ENCODE measurements at regions not wholly inside any gene's neighbourhood (a gene's known extent, or its start where the extent isn't known, plus 50 kb on each side); places are given as distances from the start of the nearest gene placed in this dataset.

DNA sequence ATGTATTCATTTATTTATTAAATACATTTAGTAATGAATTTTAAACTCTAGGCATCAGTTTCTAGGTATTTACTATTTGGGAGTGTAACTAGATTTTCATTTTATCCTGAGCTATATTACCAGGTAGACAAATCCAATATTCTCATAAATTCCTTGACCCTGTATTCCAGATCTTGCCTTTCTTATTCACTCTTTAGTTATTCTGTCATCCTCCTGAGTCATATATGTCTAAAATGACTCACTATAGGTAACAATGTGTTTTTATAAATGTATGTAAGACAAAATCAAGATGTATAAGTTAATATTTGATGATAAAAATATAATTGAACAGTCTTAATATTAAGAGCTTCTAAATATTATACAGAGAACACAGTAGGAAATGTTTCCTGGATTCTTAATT is 642.1 kb upstream of the NRSN1 start:
- POLR2A ChIA-PET: no interaction called here
- CTCF ChIA-PET: no interaction called here
- H3K4me1 Mint-ChIP-seq (ENCODE audit: low read depth): no peaks in the 10 kb centered on the region
- no peaks in the 10 kb centered on the region for H3K9me3 Mint-ChIP-seq (ENCODE audit: insufficient read depth)
- no peaks in the 10 kb centered on the region for H3K27me3 Mint-ChIP-seq (ENCODE audit: low read depth)
- no peak for DNase-seq
- no peaks in the 10 kb centered on the region for H3K36me3 Mint-ChIP-seq (ENCODE audit: low read depth)
- ATAC-seq: no peak
- no peak overlapping the region for H3K27ac Mint-ChIP-seq
- no peak overlapping the region for H3K4me3 Mint-ChIP-seq

DNA sequence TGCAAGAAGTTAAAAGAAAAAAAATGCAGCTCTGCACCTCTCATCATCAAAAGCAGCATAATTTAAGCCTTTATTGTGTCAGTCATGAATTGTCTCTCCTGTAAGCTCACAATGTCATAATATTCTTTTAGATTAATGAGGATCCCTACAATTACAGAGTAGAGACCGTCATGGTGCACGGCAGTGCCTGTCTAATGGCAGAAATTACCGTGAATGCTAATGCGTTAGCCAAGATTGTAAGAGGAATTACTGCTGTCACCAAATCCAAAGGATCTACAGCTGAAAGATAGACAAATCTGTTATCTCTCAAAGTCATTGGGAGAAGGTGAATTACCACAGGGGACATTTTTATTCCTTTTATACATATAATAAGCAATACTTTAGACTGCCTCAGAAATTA is 631.6 kb upstream of the NRSN1 start:
- no peak for ATAC-seq
- H3K4me1 Mint-ChIP-seq (ENCODE audit: low read depth): no peaks in the 10 kb centered on the region
- H3K27ac Mint-ChIP-seq: no peak overlapping the region
- H3K27me3 Mint-ChIP-seq (ENCODE audit: low read depth): no peaks in the 10 kb centered on the region
- POLR2A ChIA-PET: no interaction called here
- CTCF ChIA-PET: no interaction called here
- no peak overlapping the region for H3K4me3 Mint-ChIP-seq
- H3K36me3 Mint-ChIP-seq (ENCODE audit: low read depth): no peaks in the 10 kb centered on the region
- H3K9me3 Mint-ChIP-seq (ENCODE audit: insufficient read depth): peaks cover 4% of the 10 kb centered on the region
- DNase-seq: no peak

DNA sequence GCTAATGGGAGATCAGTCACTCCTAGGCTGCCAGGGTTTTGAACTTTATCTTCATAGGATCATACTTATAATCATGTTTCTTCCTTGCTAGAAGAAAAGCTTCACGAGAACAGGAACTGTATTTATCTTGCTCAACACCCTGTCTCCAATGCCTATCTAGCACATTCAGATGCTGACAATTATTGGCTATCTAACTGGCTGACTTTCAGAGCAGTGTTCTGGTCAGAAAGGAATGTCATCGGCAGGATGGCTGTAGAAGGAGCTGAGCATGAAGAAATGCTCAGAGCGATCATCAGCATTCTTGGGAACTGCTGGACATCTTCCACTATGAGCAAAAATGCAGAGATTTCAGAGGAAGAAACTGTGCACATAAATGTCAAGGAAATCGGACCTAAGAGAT is 628.0 kb upstream of the NRSN1 start:
- no peak overlapping the region for H3K4me3 Mint-ChIP-seq
- ChIA-PET POLR2A (no interaction called here), CTCF (no interaction called here)
- H3K4me1 Mint-ChIP-seq (ENCODE audit: low read depth): no peaks in the 10 kb centered on the region
- H3K36me3 Mint-ChIP-seq (ENCODE audit: low read depth): no peaks in the 10 kb centered on the region
- DNase-seq (no peak), ATAC-seq (no peak)
- peaks cover 7% of the 10 kb centered on the region for H3K9me3 Mint-ChIP-seq (ENCODE audit: insufficient read depth)
- no peaks in the 10 kb centered on the region for H3K27me3 Mint-ChIP-seq (ENCODE audit: low read depth)
- H3K27ac Mint-ChIP-seq: no peak overlapping the region

DNA sequence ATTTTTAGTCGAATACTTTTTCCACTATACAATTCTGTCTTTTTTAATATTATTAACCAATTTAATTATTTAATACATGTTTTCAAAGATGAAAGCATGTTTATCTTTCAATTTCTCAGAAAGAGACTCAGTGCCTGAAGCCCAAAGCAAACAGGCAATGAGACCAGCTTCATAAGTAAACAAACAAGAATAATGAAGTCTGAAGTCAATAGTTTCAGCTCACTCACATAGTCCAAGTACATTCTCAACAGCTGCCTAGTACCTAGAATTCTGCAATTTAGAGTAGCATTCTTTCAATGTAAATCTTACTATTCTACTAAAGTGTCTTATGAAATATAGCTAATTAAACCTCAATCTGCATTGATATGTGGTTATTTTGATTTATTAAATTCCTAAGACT is 626.5 kb upstream of the NRSN1 start:
- Mint-ChIP-seq H3K4me3 (no peak overlapping the region), H3K36me3 (ENCODE audit: low read depth) (no peaks in the 10 kb centered on the region), H3K27ac (no peak overlapping the region), H3K9me3 (ENCODE audit: insufficient read depth) (peaks cover 7% of the 10 kb centered on the region), H3K4me1 (ENCODE audit: low read depth) (no peaks in the 10 kb centered on the region), H3K27me3 (ENCODE audit: low read depth) (no peaks in the 10 kb centered on the region)
- CTCF ChIA-PET: no interaction called here
- POLR2A ChIA-PET: no interaction called here
- ATAC-seq (no peak), DNase-seq (no peak)

DNA sequence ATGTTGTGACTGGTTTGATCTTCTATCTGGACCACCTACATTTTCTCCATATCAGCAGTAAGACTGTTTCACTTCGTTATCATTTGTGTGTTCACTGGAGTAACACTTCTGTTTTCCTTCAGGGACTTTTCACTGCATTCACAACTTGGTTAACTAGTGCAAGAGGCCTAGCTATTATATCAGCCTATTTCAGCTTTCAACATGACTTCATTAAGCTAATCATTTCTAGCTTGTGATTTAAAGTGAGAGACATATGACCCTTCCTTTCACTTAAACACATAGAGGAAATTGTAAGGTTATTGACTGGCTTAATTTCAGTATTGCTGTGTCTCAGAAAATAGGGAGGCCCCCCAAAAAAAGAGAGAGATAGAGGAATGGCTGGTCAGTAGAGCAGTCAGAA is 622.8 kb upstream of the NRSN1 start:
- ChIA-PET POLR2A (no interaction called here), CTCF (no interaction called here)
- H3K4me3 Mint-ChIP-seq: no peak overlapping the region
- H3K27me3 Mint-ChIP-seq (ENCODE audit: low read depth): no peaks in the 10 kb centered on the region
- no peaks in the 10 kb centered on the region for H3K4me1 Mint-ChIP-seq (ENCODE audit: low read depth)
- peaks cover 6% of the 10 kb centered on the region for H3K9me3 Mint-ChIP-seq (ENCODE audit: insufficient read depth)
- H3K27ac Mint-ChIP-seq: no peak overlapping the region
- H3K36me3 Mint-ChIP-seq (ENCODE audit: low read depth): no peaks in the 10 kb centered on the region
- DNase-seq (no peak), ATAC-seq (no peak)

DNA sequence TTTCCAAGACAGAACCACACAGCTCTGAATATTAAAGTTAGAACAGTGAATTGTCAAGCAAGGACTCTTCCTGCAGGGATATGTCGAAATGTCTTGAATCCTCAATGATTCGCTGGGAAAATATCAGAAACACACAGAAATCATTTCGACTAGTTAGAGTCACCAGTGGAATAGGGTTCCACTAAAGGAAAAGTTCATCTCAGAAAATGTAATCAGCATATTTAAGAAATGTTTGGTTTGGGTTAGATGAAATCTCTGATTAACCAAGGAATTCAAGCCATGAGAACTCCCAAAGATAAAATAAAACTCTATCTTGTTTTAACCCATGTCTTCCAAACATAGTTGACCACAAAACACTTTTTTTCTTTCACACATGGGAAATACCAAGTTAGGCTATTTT is 621.0 kb upstream of the NRSN1 start:
- Mint-ChIP-seq H3K9me3 (ENCODE audit: insufficient read depth) (peaks cover 6% of the 10 kb centered on the region), H3K27me3 (ENCODE audit: low read depth) (no peaks in the 10 kb centered on the region), H3K4me3 (no peak overlapping the region), H3K27ac (no peak overlapping the region), H3K36me3 (ENCODE audit: low read depth) (no peaks in the 10 kb centered on the region), H3K4me1 (ENCODE audit: low read depth) (no peaks in the 10 kb centered on the region)
- DNase-seq (no peak), ATAC-seq (no peak)
- POLR2A ChIA-PET: no interaction called here
- CTCF ChIA-PET: no interaction called here

DNA sequence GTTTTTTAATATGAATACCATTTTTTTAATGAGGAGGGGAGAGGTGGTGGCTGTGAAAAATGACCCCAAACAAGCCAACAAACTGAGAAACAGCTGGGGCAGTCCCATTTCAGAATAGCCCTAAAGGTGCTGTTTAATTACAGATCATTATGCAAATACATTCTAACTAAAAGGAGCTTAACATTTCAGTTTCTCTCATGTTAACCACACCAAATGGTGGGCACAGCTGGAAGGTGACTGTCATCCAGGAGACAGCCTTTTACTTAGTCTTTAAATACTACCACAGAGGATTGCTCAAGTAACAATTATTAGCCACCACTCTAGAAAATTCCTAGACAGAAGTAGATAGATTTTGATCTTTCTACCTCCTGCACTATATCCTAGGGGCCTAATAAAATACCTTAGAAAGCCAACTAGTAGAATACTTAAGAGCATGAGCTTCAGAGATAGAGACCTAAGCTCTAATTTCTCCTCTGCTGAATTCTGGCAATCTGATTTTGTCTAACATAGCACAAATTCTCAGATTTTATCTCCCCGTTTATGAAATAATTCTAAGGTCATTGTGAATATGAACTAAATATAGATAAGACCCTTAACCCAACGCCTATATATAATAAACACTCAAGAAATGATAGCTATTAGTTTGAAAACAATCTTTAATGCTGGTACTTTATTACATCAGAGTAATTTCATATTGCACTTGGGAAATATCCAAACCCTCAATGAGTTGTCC is 615.1 kb upstream of the NRSN1 start:
- H3K4me3 Mint-ChIP-seq: no peak overlapping the region

DNA sequence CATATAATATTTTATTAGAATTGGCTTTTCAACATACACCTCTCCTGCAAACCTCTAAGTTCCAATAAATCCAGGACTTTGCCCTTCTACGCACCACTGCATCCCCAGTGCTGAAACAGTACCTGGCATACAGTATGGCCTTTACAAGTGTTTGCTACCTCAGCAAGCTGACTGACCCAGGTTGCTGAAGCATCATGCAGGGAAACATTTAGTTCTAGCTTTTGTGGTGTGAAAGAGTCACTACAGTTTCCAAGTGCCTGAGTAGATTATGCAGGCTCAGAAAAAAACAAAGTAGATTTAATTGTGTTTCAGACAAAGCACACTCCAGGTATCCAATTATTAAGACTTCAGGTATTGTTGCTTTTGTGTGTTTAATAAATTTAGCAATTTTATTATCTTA is 614.2 kb upstream of the NRSN1 start:
- CTCF ChIA-PET: no interaction called here
- no peaks in the 10 kb centered on the region for H3K4me1 Mint-ChIP-seq (ENCODE audit: low read depth)
- POLR2A ChIA-PET: no interaction called here
- no peaks in the 10 kb centered on the region for H3K27me3 Mint-ChIP-seq (ENCODE audit: low read depth)
- ATAC-seq: no peak
- no peak overlapping the region for H3K4me3 Mint-ChIP-seq
- no peaks in the 10 kb centered on the region for H3K9me3 Mint-ChIP-seq (ENCODE audit: insufficient read depth)
- no peak for DNase-seq
- no peak overlapping the region for H3K27ac Mint-ChIP-seq
- no peaks in the 10 kb centered on the region for H3K36me3 Mint-ChIP-seq (ENCODE audit: low read depth)

More for the DNA sequence above, 615.1 kb upstream of the NRSN1 start:
- ATAC-seq (no peak), DNase-seq (no peak)
- no peaks in the 10 kb centered on the region for H3K36me3 Mint-ChIP-seq (ENCODE audit: low read depth)
- no peaks in the 10 kb centered on the region for H3K27me3 Mint-ChIP-seq (ENCODE audit: low read depth)
- H3K27ac Mint-ChIP-seq: no peak overlapping the region
- CTCF ChIA-PET: no interaction called here
- POLR2A ChIA-PET: no interaction called here
- H3K4me1 Mint-ChIP-seq (ENCODE audit: low read depth): no peaks in the 10 kb centered on the region
- H3K9me3 Mint-ChIP-seq (ENCODE audit: insufficient read depth): no peaks in the 10 kb centered on the region

DNA sequence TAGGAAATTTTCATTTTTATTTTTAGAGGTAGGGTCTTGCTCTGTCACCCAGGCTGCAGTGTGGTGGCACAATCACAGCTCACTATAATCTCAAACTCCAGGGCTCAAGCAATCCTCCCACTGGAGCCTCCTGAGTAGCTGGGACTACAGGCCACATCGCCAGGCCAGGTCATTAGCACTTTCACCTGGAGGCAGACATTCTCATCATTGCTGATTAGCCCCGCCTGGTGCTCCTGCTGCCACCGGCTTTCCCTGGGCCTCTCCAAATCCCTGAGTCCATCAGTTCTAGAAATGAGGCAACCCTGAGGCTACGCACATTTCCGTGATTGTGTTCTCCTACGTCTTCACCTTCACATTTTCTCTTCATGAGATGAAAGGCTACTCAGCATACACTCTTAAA is 607.7 kb upstream of the NRSN1 start:
- H3K9me3 Mint-ChIP-seq (ENCODE audit: insufficient read depth): no peaks in the 10 kb centered on the region
- no peaks in the 10 kb centered on the region for H3K36me3 Mint-ChIP-seq (ENCODE audit: low read depth)
- POLR2A ChIA-PET: no interaction called here
- no peak overlapping the region for H3K27ac Mint-ChIP-seq
- DNase-seq (no peak), ATAC-seq (no peak)
- CTCF ChIA-PET: no interaction called here
- no peaks in the 10 kb centered on the region for H3K4me1 Mint-ChIP-seq (ENCODE audit: low read depth)
- no peak overlapping the region for H3K4me3 Mint-ChIP-seq
- no peaks in the 10 kb centered on the region for H3K27me3 Mint-ChIP-seq (ENCODE audit: low read depth)

DNA sequence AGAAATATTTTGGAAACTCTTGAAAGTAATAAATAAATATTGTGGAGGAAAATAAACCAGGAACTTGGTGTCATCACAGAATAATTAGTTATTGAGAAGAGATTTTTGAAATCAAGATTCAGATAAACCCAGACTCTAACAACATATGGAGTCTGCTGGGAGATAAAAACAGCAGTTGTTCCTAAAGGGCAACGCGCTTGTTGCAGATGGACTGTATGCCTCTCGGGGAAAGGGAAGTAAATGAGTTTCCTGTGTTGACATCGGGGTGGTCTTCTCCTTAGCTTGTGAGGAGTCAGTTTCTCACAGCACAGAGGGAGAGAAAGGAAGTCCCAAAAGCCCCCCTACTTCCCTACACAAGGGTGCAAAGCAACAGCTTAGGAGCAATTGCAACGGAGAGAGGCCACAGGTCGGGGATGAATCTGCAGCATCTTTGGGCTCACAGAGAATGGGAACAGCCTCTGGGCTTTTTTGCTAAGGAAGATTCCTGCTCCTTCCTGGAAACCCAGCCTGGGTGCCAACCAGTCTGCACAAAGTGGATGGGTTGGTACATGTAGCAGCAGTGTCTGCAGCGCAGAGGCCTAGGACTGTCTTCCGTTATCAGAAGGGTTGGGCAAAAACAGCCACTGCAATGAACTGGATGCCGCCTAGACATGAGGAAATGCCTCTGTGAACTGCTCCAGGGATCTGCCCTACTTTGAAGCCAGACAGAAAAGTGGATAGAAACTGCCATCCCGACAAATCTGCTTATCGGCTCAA is 603.0 kb upstream of the NRSN1 start:
- Mint-ChIP-seq H3K36me3 (ENCODE audit: low read depth) (no peaks in the 10 kb centered on the region), H3K27ac (no peak overlapping the region), H3K9me3 (ENCODE audit: insufficient read depth) (no peaks in the 10 kb centered on the region), H3K4me1 (ENCODE audit: low read depth) (no peaks in the 10 kb centered on the region), H3K4me3 (no peak overlapping the region), H3K27me3 (ENCODE audit: low read depth) (no peaks in the 10 kb centered on the region)
- no peak for ATAC-seq
- CTCF ChIA-PET: no interaction called here
- DNase-seq: no peak
- POLR2A ChIA-PET: no interaction called here

DNA sequence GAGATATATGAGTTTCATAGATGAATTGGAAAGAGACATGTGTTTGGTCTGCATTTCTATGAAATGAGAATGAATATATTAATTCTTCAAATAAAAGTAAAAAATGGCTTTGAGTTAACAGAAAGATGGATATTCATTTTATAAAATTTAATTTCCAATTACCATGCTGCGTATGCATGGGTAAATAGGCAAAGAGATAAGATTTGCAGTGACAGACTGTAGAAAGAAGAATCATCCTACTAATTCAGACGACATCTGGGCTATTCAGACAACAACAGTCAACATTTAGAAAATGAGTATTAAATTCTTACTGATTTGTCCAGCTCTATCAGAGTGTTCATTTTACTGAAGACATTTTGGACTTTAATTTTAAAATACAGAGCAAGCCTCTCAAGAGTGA is 602.2 kb upstream of the NRSN1 start:
- Mint-ChIP-seq H3K4me3 (no peak overlapping the region), H3K9me3 (ENCODE audit: insufficient read depth) (no peaks in the 10 kb centered on the region), H3K27ac (no peak overlapping the region), H3K27me3 (ENCODE audit: low read depth) (no peaks in the 10 kb centered on the region), H3K36me3 (ENCODE audit: low read depth) (no peaks in the 10 kb centered on the region), H3K4me1 (ENCODE audit: low read depth) (no peaks in the 10 kb centered on the region)
- POLR2A ChIA-PET: no interaction called here
- DNase-seq (no peak), ATAC-seq (no peak)
- CTCF ChIA-PET: no interaction called here

DNA sequence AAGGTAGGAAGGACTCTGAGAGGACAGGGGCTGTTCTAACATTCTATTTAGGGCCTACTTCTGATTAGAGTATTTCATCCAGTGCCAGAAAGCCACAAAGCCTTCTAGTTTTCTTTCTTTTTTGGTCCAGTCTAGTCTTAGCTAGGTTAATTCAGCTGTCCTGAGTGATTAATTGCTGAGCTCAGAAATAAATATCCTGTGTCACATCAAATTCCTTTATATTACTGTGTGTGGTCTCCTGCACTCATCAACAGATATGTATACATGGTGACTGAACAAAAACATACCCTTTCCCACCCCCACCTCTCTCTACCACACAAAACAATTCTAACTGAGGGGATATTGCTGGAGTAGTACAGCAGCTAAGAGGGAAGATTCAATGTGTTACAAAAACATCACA is 601.5 kb upstream of the NRSN1 start:
- POLR2A ChIA-PET: no interaction called here

DNA sequence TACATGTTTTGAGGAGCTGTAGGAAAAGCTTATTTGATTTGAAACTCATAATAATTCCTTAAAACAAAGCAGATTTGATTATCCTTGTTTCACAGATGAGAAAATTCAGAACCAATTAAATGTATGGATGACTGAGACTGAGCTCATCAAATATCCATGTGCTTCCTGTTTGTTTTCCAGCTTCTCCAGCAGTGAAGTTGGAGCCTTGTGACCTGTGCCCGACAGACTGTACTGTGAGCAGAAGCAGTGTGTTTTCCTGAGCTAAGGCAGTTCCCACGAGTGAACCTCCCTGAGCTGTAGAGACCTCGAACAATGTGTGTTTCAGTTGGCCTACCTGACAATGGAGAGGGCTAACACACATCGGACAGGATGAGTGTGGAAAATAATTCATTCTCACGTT is 599.5 kb upstream of the NRSN1 start:
- no peak for ATAC-seq

More for the DNA sequence above, 601.5 kb upstream of the NRSN1 start:
- H3K27ac Mint-ChIP-seq: no peak overlapping the region
- H3K27me3 Mint-ChIP-seq (ENCODE audit: low read depth): no peaks in the 10 kb centered on the region
- no peak for DNase-seq
- no peaks in the 10 kb centered on the region for H3K36me3 Mint-ChIP-seq (ENCODE audit: low read depth)
- CTCF ChIA-PET: no interaction called here
- H3K9me3 Mint-ChIP-seq (ENCODE audit: insufficient read depth): no peaks in the 10 kb centered on the region
- H3K4me1 Mint-ChIP-seq (ENCODE audit: low read depth): no peaks in the 10 kb centered on the region
- ATAC-seq: no peak
- H3K4me3 Mint-ChIP-seq: no peak overlapping the region

More for the DNA sequence above, 599.5 kb upstream of the NRSN1 start:
- no peaks in the 10 kb centered on the region for H3K27me3 Mint-ChIP-seq (ENCODE audit: low read depth)
- ChIA-PET POLR2A (no interaction called here), CTCF (no interaction called here)
- no peaks in the 10 kb centered on the region for H3K36me3 Mint-ChIP-seq (ENCODE audit: low read depth)
- H3K27ac Mint-ChIP-seq: no peak overlapping the region
- no peaks in the 10 kb centered on the region for H3K4me1 Mint-ChIP-seq (ENCODE audit: low read depth)
- H3K4me3 Mint-ChIP-seq: no peak overlapping the region
- no peaks in the 10 kb centered on the region for H3K9me3 Mint-ChIP-seq (ENCODE audit: insufficient read depth)
- no peak for DNase-seq

All from activated CD8-positive, alpha-beta T cell treated with anti-CD3 and anti-CD28 coated beads, Interleukin-2, amount 10 ng/mL, durations not matched to agents 7 days and 5 days (primary cell).